Kidney (tissue), 13 donors: ENCODE measurements at regions not wholly inside any gene's neighbourhood (a gene's known extent, or its start where the extent isn't known, plus 50 kb on each side); places are given as distances from the start of the nearest gene placed in this dataset.
"Not testable (repeated sequence)": the region's sequence is repeated elsewhere in the genome, so short reads cannot be mapped to it uniquely, and the experiment has no call there.

Source experiments
- DNase-seq, 5 donors: peaks; one replicate each; pipeline ENCODE4 v3.0.0-alpha.2; 2013 to 2020
- FAIRE-seq: peaks from 2 replicates; lab custom pipeline; 2012; peaks lifted over from hg19 to GRCh38; lab: Jason Lieb, UNC
- H3K27ac ChIP-seq, 2 donors: one replicate each; pipeline ENCODE4 v1.7.0; 2013; ENCODE audit warnings: low read depth in 2 of 2, low read length in 2 of 2, inconsistent platforms in 1 of 2
- H3K27me3 ChIP-seq: one replicate; pipeline ENCODE4 v1.7.1; 2013; ENCODE audit warnings: low read length, inconsistent platforms; ENCODE audit not compliant: control insufficient read depth, insufficient read depth
- H3K36me3 ChIP-seq, 3 donors: one replicate each; pipeline versions ENCODE4 v1.7.0 to v1.7.1; 2013; ENCODE audit warnings: low read length in 3 of 3, control low read depth in 1 of 3, inconsistent platforms in 1 of 3; ENCODE audit not compliant: insufficient read depth in 3 of 3, control insufficient read depth in 2 of 3
- H3K4me1 ChIP-seq, 3 donors: one replicate each; pipeline versions ENCODE4 v1.7.0 to v1.7.1; 2013; ENCODE audit warnings: low read length in 3 of 3, inconsistent platforms in 1 of 3, low read depth in 1 of 3; ENCODE audit not compliant: control insufficient read depth in 2 of 3, insufficient read depth in 2 of 3
- H3K4me3 ChIP-seq, 3 donors: one replicate each; pipeline versions ENCODE4 v1.7.0 to v1.8.1; 2013; ENCODE audit warnings: low read length in 3 of 3, control low read depth in 1 of 3, inconsistent platforms in 1 of 3
- H3K9ac ChIP-seq, 3 donors: one replicate each; pipeline versions ENCODE4 v1.7.0 to v1.7.1; 2013; ENCODE audit warnings: low read length in 3 of 3, control low read depth in 1 of 3, inconsistent platforms in 1 of 3
- H3K9me3 ChIP-seq, 3 donors: one replicate each; pipeline versions ENCODE4 v1.7.0 to v1.7.1; 2013; ENCODE audit warnings: low read length in 3 of 3, control low read depth in 1 of 3, inconsistent platforms in 1 of 3; ENCODE audit not compliant: control insufficient read depth in 2 of 3, insufficient read depth in 1 of 3
- CTCF ChIP-seq: IDR thresholded peaks from 3 replicates; pipeline ENCODE4 v1.5.1; 2012; ENCODE audit warnings: mild to moderate bottlenecking, moderate library complexity, borderline replicate concordance; ENCODE audit not compliant: insufficient read depth; ENCODE audit errors: extremely low read depth
- intact Hi-C: fragments of 100-400 bp; cut with DNase I; formaldehyde crosslinking; loops from one replicate; pipeline ENCODE4 v1.11.1; 2022
- donor health status: control.
- donor health status: control.
- donor health status: control.
- donor health status: control.
- donor health status: control.
- donor health status: DM: yes; HTN: yes; CAD: no.
- donor health status: Normal renal cell carcinoma (clear cell type).

GRCh38 chr6:78688668-78689067 lies 178.7 kb upstream of the IRAK1BP1 start:
- Histone ChIP-seq H3K9ac (no peak overlapping the region), H3K36me3 (no peaks in the 10 kb centered on the region), H3K4me3 (no peak overlapping the region), H3K27me3 (no peaks in the 10 kb centered on the region), H3K27ac (no peak overlapping the region), H3K4me1 (no peaks in the 10 kb centered on the region), H3K9me3 (no peaks in the 10 kb centered on the region)
- DNase-seq (no peak), FAIRE-seq (no peak)
- intact Hi-C loops: no loop called here
- no peak for TF ChIP-seq CTCF

- intact Hi-C loops: no loop called here
- H3K9me3 ChIP-seq: no peaks in the 10 kb centered on the region
- no peaks in the 10 kb centered on the region for H3K4me1 ChIP-seq
- no peak overlapping the region for H3K4me3 ChIP-seq
- no peak for DNase-seq
- no peak for FAIRE-seq
- no peaks in the 10 kb centered on the region for H3K27me3 ChIP-seq
- no peak overlapping the region for H3K9ac ChIP-seq
- no peak for TF ChIP-seq CTCF
- no peaks in the 10 kb centered on the region for H3K36me3 ChIP-seq
- H3K27ac ChIP-seq: no peak overlapping the region
Observed at GRCh38 chr6:78693835-78694234, 173.5 kb upstream of the IRAK1BP1 start.

DNA sequence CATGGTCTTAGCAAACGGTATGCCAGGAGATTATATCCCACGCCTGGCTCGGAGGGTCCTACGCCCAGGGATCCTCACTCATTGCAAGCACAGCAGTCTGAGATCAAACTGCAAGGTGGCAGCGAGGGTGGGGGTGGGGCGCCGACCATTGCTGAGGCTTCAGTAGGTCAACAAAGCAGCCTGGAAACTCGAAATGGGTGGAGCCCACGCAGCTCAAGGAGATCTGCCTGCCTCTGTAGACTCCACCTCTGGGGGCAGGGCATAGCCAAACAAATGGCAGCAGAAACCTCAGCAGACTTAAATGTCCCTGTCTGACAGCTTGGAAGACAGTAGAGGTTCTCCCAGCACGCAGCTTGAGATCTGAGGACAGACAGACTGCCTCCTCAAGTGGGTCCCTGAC lies 172.7 kb upstream of the IRAK1BP1 start:
- H3K4me3 ChIP-seq, H3K4me1 ChIP-seq, H3K27me3 ChIP-seq, H3K9ac ChIP-seq, H3K27ac ChIP-seq, H3K36me3 ChIP-seq, FAIRE-seq, intact Hi-C loops, H3K9me3 ChIP-seq: not testable (repeated sequence)
- peak in 1 of 5 donors; percentile 43 for DNase-seq

GRCh38 chr6:78700991-78701390 lies 166.4 kb upstream of the IRAK1BP1 start:
- H3K36me3 ChIP-seq: no peaks in the 10 kb centered on the region
- H3K9me3 ChIP-seq: no peaks in the 10 kb centered on the region
- intact Hi-C loops: no loop called here
- no peak overlapping the region for H3K9ac ChIP-seq
- no peak overlapping the region for H3K4me3 ChIP-seq
- FAIRE-seq (no peak), DNase-seq (no peak)
- no peaks in the 10 kb centered on the region for H3K4me1 ChIP-seq
- H3K27ac ChIP-seq: no peak overlapping the region
- no peaks in the 10 kb centered on the region for H3K27me3 ChIP-seq
- TF ChIP-seq CTCF: no peak
